K562 (cell line): ENCODE measurements at regions not wholly inside any gene's neighbourhood (a gene's known extent, or its start where the extent isn't known, plus 50 kb on each side); places are given as distances from the start of the nearest gene placed in this dataset.

ENCODE experiments used
- GABPB1 ChIP-seq: sonication (generic); formaldehyde crosslinking; IDR thresholded peaks from 2 replicates; pipeline ENCODE4 v1.8.0; 2022; ENCODE audit warnings: mild to moderate bottlenecking, missing genetic modification reagents
- POU5F1 ChIP-seq: fragments of 150-350 bp; IDR thresholded peaks from 2 replicates; pipeline ENCODE4 v1.6.1; 2014; ENCODE audit warnings: borderline replicate concordance, low read length, low read depth, mild to moderate bottlenecking; ENCODE audit not compliant: partially characterized antibody
- ZFX ChIP-seq: sonication (generic); formaldehyde crosslinking; IDR thresholded peaks from 2 replicates; pipeline ENCODE4 v1.8.0; 2022; ENCODE audit warnings: mild to moderate bottlenecking, missing genetic modification reagents, moderate library complexity
- ZNF253 ChIP-seq: fragments of 250-450 bp; sonication (Bioruptor Pico); conservative IDR thresholded peaks from 2 replicates; pipeline ENCODE4 v1.6.1; 2021; ENCODE audit warnings: mild to moderate bottlenecking
- TF ChIP-seq, protein P1 (sequence below): sonication (generic); formaldehyde crosslinking; IDR thresholded peaks from 2 replicates; pipeline ENCODE4 v1.9.0; 2022; ENCODE audit warnings: mild to moderate bottlenecking, missing genetic modification reagents

DNA sequence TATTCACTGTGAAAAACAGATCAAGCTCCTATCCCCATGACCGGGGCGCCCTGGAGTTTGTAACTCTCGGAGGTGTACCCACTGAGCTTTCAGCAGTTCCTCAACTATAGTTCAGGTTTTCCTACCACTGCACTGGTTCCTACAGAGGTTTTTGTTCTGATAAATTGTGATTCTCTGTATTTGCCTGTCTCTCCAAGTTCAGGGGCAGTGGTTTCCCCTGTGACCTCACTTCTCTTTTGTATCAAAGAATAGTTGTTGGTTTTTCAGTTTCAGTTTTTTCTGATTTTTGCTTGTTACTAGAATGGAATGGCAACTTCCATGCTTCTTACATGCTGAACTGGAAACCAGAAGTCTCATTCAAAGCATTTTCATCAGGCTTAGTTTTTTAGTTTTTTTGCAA lies 56.8 kb upstream of the PLS3 start:
- no peak for TF ChIP-seq POU5F1
- TF ChIP-seq, protein P1, sequence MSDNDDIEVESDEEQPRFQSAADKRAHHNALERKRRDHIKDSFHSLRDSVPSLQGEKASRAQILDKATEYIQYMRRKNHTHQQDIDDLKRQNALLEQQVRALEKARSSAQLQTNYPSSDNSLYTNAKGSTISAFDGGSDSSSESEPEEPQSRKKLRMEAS = no peak
- no peak for TF ChIP-seq ZFX
- no peak for TF ChIP-seq GABPB1 (CRISPR knock-in tag)
- no peak for TF ChIP-seq ZNF253 (CRISPR knock-in tag)
